Central memory CD4-positive, alpha-beta T cell (primary cell): ENCODE measurements at regions not wholly inside any gene's neighbourhood (a gene's known extent, or its start where the extent isn't known, plus 50 kb on each side); places are given as distances from the start of the nearest gene placed in this dataset.

Experiments used
- DNase-seq: peaks from one replicate; pipeline ENCODE4 v3.0.0; 2022

- DNase-seq = no peak
Measured at GRCh38 chr20:63127700-63128364, 88.1 kb downstream of the YTHDF1 start.

- no peak for DNase-seq
Measured at GRCh38 chr20:63126876-63127699, 88.8 kb downstream of the YTHDF1 start.

GRCh38 chr20:63125838-63126601, 89.9 kb downstream of the YTHDF1 start:
- no peak for DNase-seq

GRCh38 chr20:63125581-63125837, 90.4 kb downstream of the YTHDF1 start:
- no peak for DNase-seq

GRCh38 chr20:63124782-63125580, 91.0 kb downstream of the YTHDF1 start:
- no peak for DNase-seq

GRCh38 chr20:63124092-63124781, 91.7 kb downstream of the YTHDF1 start:
- no peak for DNase-seq

GRCh38 chr20:63123331-63123741, 92.6 kb downstream of the YTHDF1 start:
- no peak for DNase-seq

- DNase-seq = no peak
Measured at GRCh38 chr20:63122626-63123025, 93.3 kb downstream of the YTHDF1 start.

GRCh38 chr20:63121749-63122405, 94.1 kb downstream of the YTHDF1 start:
- DNase-seq = no peak

GRCh38 chr20:63121246-63121645, 94.7 kb downstream of the YTHDF1 start:
- no peak for DNase-seq

GRCh38 chr20:63120808-63121090, 95.2 kb downstream of the YTHDF1 start:
- DNase-seq = no peak

GRCh38 chr20:63119963-63120807, 95.7 kb downstream of the YTHDF1 start:
- no peak for DNase-seq

- no peak for DNase-seq
Measured at GRCh38 chr20:63119121-63119962, 96.6 kb downstream of the YTHDF1 start.

- DNase-seq = no peak
Measured at GRCh38 chr20:63118303-63119120, 97.4 kb downstream of the YTHDF1 start.

- no peak for DNase-seq
Measured at GRCh38 chr20:63117661-63118302, 98.1 kb downstream of the YTHDF1 start.

- no peak for DNase-seq
Measured at GRCh38 chr20:63117151-63117550, 98.8 kb downstream of the YTHDF1 start.

- no peak for DNase-seq
Measured at GRCh38 chr20:63116412-63117106, 99.4 kb downstream of the YTHDF1 start.
